HG03342 (cell line): ENCODE measurements at regions not wholly inside any gene's neighbourhood (a gene's known extent, or its start where the extent isn't known, plus 50 kb on each side); places are given as distances from the start of the nearest gene placed in this dataset.

Experiments
- ATAC-seq: cut with Tn5 transposase; IDR thresholded peaks from one replicate; pipeline ENCODE4 v1.9.1; 2021; ENCODE audit warnings: mild to moderate bottlenecking, moderate library complexity; ENCODE audit not compliant: unreplicated experiment

GRCh38 chr11:92644595-92645445, 324.6 kb upstream of the MTNR1B start:
- ATAC-seq, result no peak

- ATAC-seq, result no peak
Measured at GRCh38 chr11:92651159-92651558, 318.3 kb upstream of the MTNR1B start.

DNA sequence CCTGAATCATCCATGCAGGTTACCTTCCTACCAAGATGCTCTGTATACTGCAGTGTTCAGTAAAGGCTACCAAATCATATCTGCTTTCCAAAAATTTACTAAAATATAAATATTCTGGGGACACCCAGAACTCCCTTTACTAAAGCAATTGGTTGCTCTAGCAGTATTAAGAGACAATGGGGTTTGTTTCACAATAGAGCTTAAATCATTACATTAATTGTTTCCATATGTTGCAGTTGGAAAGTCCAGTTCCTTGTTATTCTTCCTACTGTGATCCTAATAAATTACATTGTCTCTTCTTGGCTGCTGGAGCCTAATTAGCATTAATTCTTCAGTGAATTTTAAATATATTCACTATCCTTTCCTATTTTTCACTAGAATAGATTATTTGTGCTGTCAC, 316.0 kb upstream of the MTNR1B start:
- no peak for ATAC-seq

GRCh38 chr11:92656783-92657182, 312.7 kb upstream of the MTNR1B start:
- ATAC-seq, result no peak

DNA sequence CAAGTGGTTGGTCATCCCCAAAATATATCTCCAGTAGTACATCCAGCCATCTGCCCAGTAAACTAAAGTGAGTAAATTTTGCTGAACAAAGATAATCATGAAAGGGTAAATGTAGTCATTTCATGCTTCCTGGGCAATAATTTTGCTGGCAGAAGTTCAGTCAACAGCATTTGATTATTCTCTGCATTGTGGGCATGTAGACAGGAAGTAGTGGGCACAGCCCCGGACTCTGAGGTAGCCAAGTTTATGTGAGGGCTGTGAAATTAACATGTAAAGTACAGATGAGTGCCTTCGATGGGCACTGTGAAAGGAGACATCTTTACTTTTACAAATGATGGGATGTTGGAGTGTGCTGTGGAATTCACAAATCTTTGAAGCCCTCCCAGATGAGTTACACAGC, 312.2 kb upstream of the MTNR1B start:
- ATAC-seq, result no peak

- ATAC-seq, result no peak
Measured at GRCh38 chr11:92658733-92659132, 310.7 kb upstream of the MTNR1B start.

- ATAC-seq, result no peak
Measured at GRCh38 chr11:92659793-92660192, 309.7 kb upstream of the MTNR1B start.

- ATAC-seq, result no peak
Measured at GRCh38 chr11:92662601-92663360, 306.7 kb upstream of the MTNR1B start.

DNA sequence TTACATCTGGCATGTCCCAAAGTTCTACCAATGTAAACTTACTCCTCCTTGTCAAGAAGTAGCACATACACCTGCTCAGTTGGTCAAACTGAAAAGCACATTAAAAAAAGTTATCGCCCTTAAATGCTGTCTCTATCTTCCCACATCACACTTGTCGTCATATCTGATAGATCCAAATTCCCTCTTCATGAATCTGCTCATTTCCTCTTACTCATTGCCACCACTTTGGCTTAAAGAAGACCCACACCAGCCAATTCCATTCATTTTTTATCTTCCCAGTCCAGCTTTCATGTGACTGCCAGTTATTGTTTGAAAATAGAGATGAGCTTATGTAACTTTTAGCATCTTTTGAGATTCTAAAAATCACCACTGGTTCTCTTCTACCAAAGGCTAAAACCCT, 305.9 kb upstream of the MTNR1B start:
- ATAC-seq, result no peak

GRCh38 chr11:92667486-92668152, 301.8 kb upstream of the MTNR1B start:
- ATAC-seq, result no peak

DNA sequence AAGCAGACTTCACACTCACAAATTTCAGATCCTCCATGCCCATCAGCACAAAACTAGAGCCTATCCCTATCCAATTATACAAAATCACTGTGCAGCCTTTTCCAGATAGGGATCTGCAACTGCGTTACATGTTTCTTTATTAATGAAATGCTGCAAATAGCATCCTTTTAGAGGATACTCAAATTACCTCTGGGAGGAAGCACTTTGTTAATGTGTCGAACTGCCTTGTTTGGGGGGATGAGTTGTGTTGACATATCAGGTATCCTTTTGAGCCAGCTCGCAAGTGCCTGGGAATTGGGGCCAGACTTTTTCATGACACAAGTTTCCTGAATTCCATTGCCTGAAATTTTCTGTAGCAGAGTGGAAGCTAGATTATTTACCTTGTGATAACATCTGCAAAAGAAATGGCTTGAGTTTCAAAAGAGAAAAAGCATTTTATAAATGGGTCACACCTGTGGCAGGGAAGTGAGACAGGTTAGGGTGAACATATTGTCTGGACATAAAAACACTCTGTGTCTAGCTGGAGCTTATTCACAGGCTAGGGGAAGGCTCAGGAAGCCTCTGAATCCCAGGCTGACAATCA, 299.1 kb upstream of the MTNR1B start:
- no peak for ATAC-seq

DNA sequence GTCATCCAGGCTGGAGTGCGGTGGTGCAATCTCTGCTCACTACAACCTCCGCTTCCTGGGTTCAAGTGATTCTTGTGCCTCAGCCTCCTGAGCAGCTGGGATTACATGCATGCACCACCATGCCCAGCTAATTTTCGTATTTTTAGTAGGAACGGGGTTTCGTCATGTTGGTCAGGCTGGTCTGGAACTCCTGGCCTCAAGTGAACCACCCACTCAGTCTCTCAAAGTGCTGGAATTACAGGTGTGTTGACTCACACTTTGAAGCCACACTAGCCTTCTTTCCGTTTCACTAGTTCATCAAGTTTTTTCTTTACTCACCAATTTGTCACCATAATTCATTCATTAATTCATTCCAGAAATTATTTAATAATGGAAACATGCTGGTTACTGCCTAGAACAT, 298.4 kb upstream of the MTNR1B start:
- ATAC-seq, result no peak

- no peak for ATAC-seq
Measured at GRCh38 chr11:92675303-92675702, 294.1 kb upstream of the MTNR1B start.

DNA sequence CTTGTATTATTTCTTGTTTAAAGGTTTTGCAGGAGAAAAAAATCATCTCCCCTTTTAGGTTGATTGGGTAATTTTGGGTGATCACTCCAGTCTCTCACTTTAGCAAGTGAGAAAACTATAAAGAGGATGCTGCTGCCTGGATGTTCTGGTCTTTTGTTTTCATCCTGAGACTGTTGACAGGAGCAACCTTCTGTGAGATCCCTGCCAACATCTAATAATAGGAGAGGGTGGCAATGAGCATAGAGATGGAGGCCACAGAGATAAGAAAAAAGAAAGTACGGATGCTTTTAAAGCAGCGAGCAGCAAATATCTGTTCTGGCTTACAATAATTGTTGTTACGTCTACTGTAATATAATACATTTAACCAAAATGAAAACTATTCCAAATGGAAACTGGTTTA, 293.6 kb upstream of the MTNR1B start:
- no peak for ATAC-seq

- ATAC-seq, result no peak
Measured at GRCh38 chr11:92678008-92678611, 291.3 kb upstream of the MTNR1B start.

GRCh38 chr11:92681586-92681985, 287.9 kb upstream of the MTNR1B start:
- ATAC-seq, result no peak

GRCh38 chr11:92682136-92682535, 287.3 kb upstream of the MTNR1B start:
- no peak for ATAC-seq

DNA sequence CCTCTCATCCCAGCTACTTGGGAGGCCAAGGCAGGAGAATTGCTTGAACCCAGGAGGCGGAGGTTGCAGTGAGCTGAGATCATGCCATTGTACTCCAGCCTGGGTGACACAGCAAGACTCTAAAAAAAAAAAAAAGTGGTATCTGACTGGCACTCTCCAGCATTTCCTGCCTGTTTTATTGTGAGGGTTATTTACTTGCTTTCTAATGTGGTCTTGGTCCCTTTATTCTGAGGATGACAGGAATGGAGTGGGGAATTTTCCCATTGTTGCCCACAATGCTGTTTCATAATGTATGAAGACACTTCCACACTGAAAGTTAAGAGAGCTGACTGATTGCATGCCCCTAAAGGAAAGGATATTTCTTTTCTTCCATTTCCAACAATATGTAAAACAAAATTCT, 286.5 kb upstream of the MTNR1B start:
- ATAC-seq, result no peak

GRCh38 chr11:92685049-92685448, 284.4 kb upstream of the MTNR1B start:
- no peak for ATAC-seq

DNA sequence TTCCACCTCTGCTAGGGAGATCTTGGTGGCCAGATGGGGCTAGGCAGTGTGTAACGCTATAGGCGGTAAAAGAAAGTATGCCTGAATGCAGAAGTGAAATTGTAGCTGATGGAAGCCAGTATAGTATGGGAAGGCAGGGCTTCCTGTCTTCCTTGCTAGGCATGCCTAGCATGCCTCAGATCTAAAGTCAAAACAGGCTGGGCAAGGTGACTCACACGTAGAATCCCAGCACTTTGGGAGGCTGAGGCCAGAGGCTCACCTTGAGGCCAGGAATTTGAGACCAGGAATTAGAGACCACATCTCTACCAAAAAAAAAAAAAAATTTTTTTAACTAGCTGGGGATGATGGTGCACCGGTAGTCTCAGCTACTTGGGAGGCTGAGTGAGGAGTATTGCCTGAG, 281.7 kb upstream of the MTNR1B start:
- ATAC-seq, result no peak

GRCh38 chr11:92688416-92688815, 281.0 kb upstream of the MTNR1B start:
- no peak for ATAC-seq
